SH-SY5Y (cell line): ENCODE measurements at regions not wholly inside any gene's neighbourhood (a gene's known extent, or its start where the extent isn't known, plus 50 kb on each side); places are given as distances from the start of the nearest gene placed in this dataset.

Source experiments
- GATA2 ChIP-seq: IDR thresholded peaks from 2 replicates; pipeline ENCODE4 v1.6.1; 2011; ENCODE audit warnings: mild to moderate bottlenecking, low read depth, low read length
- GATA3 ChIP-seq: IDR thresholded peaks from 2 replicates; pipeline ENCODE4 v1.6.1; 2011; ENCODE audit warnings: low read depth, mild to moderate bottlenecking, low read length, moderate library complexity

DNA sequence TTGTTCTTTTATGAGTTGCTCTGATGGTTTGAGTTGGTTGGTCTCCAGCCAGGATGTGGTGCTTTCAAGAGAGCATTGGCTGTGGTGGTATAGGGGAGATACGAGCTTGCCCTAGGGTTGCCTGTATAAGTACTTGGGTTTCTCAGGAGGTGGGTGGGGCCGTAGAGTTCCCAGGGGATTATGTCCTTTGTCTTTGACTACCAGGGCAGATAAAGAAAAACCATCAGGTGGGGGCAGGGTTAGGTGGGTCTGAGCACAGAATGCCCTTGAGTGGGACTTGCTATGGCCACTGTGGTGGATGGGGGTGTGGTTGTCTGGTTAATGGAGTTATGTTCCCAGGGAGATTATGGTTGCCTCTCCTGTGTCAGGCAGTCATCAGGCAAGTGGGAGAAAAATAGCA is 247.9 kb upstream of the HAND2 start:
- TF ChIP-seq GATA2 (no peak), GATA3 (no peak)
